K562 (cell line): ENCODE measurements at regions not wholly inside any gene's neighbourhood (a gene's known extent, or its start where the extent isn't known, plus 50 kb on each side); places are given as distances from the start of the nearest gene placed in this dataset.
A peak's percentile ranks its signal among the peaks of the same experiment; 100 is the strongest.

ENCODE experiments used
- CBFA2T2 ChIP-seq: fragments of 450-650 bp; conservative IDR thresholded peaks from 2 replicates; pipeline ENCODE4 v1.6.1; 2017; ENCODE audit warnings: mild to moderate bottlenecking
- CBFA2T3 ChIP-seq: fragments of 450-650 bp; IDR thresholded peaks from 2 replicates; pipeline ENCODE4 v1.6.1; 2017
- GTF2F1 ChIP-seq: IDR thresholded peaks from 2 replicates; pipeline ENCODE4 v1.6.1; 2011; ENCODE audit warnings: low read depth, low read length, improper control_type of control experiment
- HIVEP1 ChIP-seq: fragments of 250-450 bp; sonication (Bioruptor Pico); IDR thresholded peaks from 2 replicates; pipeline ENCODE4 v1.4.0; 2020; ENCODE audit warnings: mild to moderate bottlenecking
- JUND ChIP-seq, 2 experiments: IDR thresholded peaks; 2 replicates in 1 of 2; 3 replicates in 1 of 2; pipeline ENCODE4 v1.6.1; 2011; ENCODE audit warnings: borderline replicate concordance in 2 of 2, low read depth in 2 of 2, low read length in 2 of 2, improper control_type of control experiment in 1 of 2, missing biosample characterization in 1 of 2, missing genetic modification characterization in 1 of 2, missing genetic modification reagents in 1 of 2
- LARP7 ChIP-seq: fragments of 450-650 bp; IDR thresholded peaks from 2 replicates; pipeline ENCODE4 v1.6.1; 2016
- MECOM ChIP-seq: fragments of 250-450 bp; sonication (Bioruptor Pico); IDR thresholded peaks from 2 replicates; pipeline ENCODE4 v1.8.0; 2022; ENCODE audit warnings: inconsistent platforms
- MLX ChIP-seq, 2 experiments: fragments of 450-650 bp in 1 of 2; sonication (generic) in 1 of 2; formaldehyde crosslinking; conservative IDR thresholded peaks; 2 replicates each; pipeline versions ENCODE4 v1.4.0 to v1.8.1; 2020 to 2022; ENCODE audit warnings: mild to moderate bottlenecking in 1 of 2, missing genetic modification reagents in 1 of 2
- SMAD2 ChIP-seq: fragments of 150-350 bp; IDR thresholded peaks from 2 replicates; pipeline ENCODE4 v1.6.1; 2014; ENCODE audit warnings: low read depth, mild to moderate bottlenecking, low read length
- SP2 ChIP-seq: IDR thresholded peaks from 2 replicates; pipeline ENCODE4 v1.6.1; 2011; ENCODE audit warnings: mild to moderate bottlenecking, low read depth, low read length, moderate library complexity; ENCODE audit not compliant: poor library complexity, severe bottlenecking; ENCODE audit errors: extremely low read depth
- TAL1 ChIP-seq: fragments of 450-650 bp; IDR thresholded peaks from 2 replicates; pipeline ENCODE4 v1.6.1; 2016; ENCODE audit warnings: mild to moderate bottlenecking
- TCFL5 ChIP-seq: fragments of 250-450 bp; sonication (Bioruptor Pico); conservative IDR thresholded peaks from 2 replicates; pipeline ENCODE4 v1.6.1; 2021; ENCODE audit warnings: mild to moderate bottlenecking, moderate library complexity, matching md5 sums
- ZFP30 ChIP-seq: fragments of 250-450 bp; sonication (Bioruptor Pico); IDR thresholded peaks from 2 replicates; pipeline ENCODE4 v1.8.0; 2022; ENCODE audit warnings: moderate library complexity, mild to moderate bottlenecking, inconsistent platforms, borderline replicate concordance

GRCh38 chr18:1438458-1438910, 533.8 kb downstream of the ADCYAP1 start (continued):
- TF ChIP-seq MLX (CRISPR knock-in tag; conservative IDR thresholded peaks at IDR 0.05), result no peak
- peak; percentile 89 for TF ChIP-seq JUND (IDR thresholded peaks at IDR 0.05; ENCODE audit: borderline replicate concordance, low read depth, low read length)
- TF ChIP-seq JUND (tag; IDR thresholded peaks at IDR 0.05; ENCODE audit: borderline replicate concordance, low read depth, low read length), result peak; percentile 80; the same call in 2 of the 3 replicates
- no peak for TF ChIP-seq HIVEP1 (CRISPR knock-in tag)
- no peak for TF ChIP-seq SP2
- peak; percentile 26; the same call in 1 of the 2 replicates for TF ChIP-seq LARP7
- TF ChIP-seq TCFL5 (CRISPR knock-in tag), result no peak
- no peak for TF ChIP-seq ZFP30
- no peak for TF ChIP-seq CBFA2T2
- no peak for TF ChIP-seq GTF2F1
- TF ChIP-seq SMAD2, result no peak
- TF ChIP-seq TAL1, result no peak
- TF ChIP-seq MECOM, result peak; percentile 86
- TF ChIP-seq CBFA2T3, result no peak
